H1 (cell line): ENCODE measurements at regions not wholly inside any gene's neighbourhood (a gene's known extent, or its start where the extent isn't known, plus 50 kb on each side); places are given as distances from the start of the nearest gene placed in this dataset.

Source experiments
- BRCA1 ChIP-seq: IDR thresholded peaks from 2 replicates; pipeline ENCODE4 v1.6.1; 2012; ENCODE audit warnings: low read depth, low read length, improper control_type of control experiment
- CREB1 ChIP-seq: IDR thresholded peaks from 2 replicates; pipeline ENCODE4 v1.6.1; 2012; ENCODE audit warnings: inconsistent platforms
- KDM5A ChIP-seq: fragments of 200-600 bp; IDR thresholded peaks from 2 replicates; pipeline ENCODE4 v1.7.1; 2012; ENCODE audit warnings: mild to moderate bottlenecking, low read length, inconsistent platforms, mixed read lengths
- NRF1 ChIP-seq: IDR thresholded peaks from 2 replicates; pipeline ENCODE4 v1.6.1; 2011; ENCODE audit warnings: mild to moderate bottlenecking, low read depth, low read length, improper control_type of control experiment
- YY1 ChIP-seq: IDR thresholded peaks from 2 replicates; pipeline ENCODE4 v1.6.1; 2011; ENCODE audit warnings: low read depth, mild to moderate bottlenecking, low read length
- TF ChIP-seq, protein P1 (sequence below): IDR thresholded peaks from 2 replicates; pipeline ENCODE4 v1.6.1; 2011; ENCODE audit warnings: low read depth, mild to moderate bottlenecking, low read length; ENCODE audit not compliant: insufficient read depth
- TF ChIP-seq, protein P2 (sequence below), 3 experiments: IDR thresholded peaks; 1 replicate in 2 of 3; 2 replicates in 1 of 3; pipeline versions ENCODE4 v1.5.1 to v1.6.1; 2011; ENCODE audit warnings: low read length in 3 of 3, mild to moderate bottlenecking in 3 of 3, inconsistent platforms in 2 of 3, low read depth in 1 of 3, moderate library complexity in 1 of 3; ENCODE audit not compliant: insufficient read depth in 1 of 3; ENCODE audit errors: control extremely low read depth in 1 of 3

GRCh38 chr6:111980971-111981840, 72.7 kb upstream of the CCN6 start (continued):
- no peak for TF ChIP-seq YY1
- TF ChIP-seq BRCA1 = no peak
- TF ChIP-seq, protein P1, sequence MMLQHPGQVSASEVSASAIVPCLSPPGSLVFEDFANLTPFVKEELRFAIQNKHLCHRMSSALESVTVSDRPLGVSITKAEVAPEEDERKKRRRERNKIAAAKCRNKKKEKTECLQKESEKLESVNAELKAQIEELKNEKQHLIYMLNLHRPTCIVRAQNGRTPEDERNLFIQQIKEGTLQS = no peak
- no peak for TF ChIP-seq KDM5A
- TF ChIP-seq, protein P2, sequence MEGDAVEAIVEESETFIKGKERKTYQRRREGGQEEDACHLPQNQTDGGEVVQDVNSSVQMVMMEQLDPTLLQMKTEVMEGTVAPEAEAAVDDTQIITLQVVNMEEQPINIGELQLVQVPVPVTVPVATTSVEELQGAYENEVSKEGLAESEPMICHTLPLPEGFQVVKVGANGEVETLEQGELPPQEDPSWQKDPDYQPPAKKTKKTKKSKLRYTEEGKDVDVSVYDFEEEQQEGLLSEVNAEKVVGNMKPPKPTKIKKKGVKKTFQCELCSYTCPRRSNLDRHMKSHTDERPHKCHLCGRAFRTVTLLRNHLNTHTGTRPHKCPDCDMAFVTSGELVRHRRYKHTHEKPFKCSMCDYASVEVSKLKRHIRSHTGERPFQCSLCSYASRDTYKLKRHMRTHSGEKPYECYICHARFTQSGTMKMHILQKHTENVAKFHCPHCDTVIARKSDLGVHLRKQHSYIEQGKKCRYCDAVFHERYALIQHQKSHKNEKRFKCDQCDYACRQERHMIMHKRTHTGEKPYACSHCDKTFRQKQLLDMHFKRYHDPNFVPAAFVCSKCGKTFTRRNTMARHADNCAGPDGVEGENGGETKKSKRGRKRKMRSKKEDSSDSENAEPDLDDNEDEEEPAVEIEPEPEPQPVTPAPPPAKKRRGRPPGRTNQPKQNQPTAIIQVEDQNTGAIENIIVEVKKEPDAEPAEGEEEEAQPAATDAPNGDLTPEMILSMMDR (IDR thresholded peaks at IDR 0.05; ENCODE audit: control extremely low read depth in 1 of 3, insufficient read depth in 1 of 3, low read depth in 1 of 3, low read length in 3 of 3) = no peak
- no peak for TF ChIP-seq CREB1
- no peak for TF ChIP-seq NRF1
